Fibroblast of lung (primary cell): ENCODE measurements at regions not wholly inside any gene's neighbourhood (a gene's known extent, or its start where the extent isn't known, plus 50 kb on each side); places are given as distances from the start of the nearest gene placed in this dataset.

Experiments used
- DNase-seq, 2 donors: peaks; one replicate each; pipeline versions ENCODE4 v3.0.0 to v3.0.0-alpha.2; 2010; ENCODE audit warnings: low read depth in 2 of 2
- H2AFZ ChIP-seq: 2 replicates; pipeline ENCODE4 v1.5.1; 2012; ENCODE audit warnings: low read length, control low read depth, inconsistent platforms
- H3K27ac ChIP-seq: 2 replicates; pipeline ENCODE4 v1.5.1; 2011; ENCODE audit warnings: low read length, control low read depth; ENCODE audit not compliant: insufficient read depth
- H3K27me3 ChIP-seq: 2 replicates; pipeline ENCODE4 v1.5.1; 2011; ENCODE audit warnings: mild to moderate bottlenecking, low read length; ENCODE audit not compliant: control insufficient read depth, insufficient read depth
- H3K36me3 ChIP-seq: 2 replicates; pipeline ENCODE4 v1.5.1; 2011; ENCODE audit warnings: low read length; ENCODE audit not compliant: control insufficient read depth, insufficient read depth
- H3K4me1 ChIP-seq: 2 replicates; pipeline ENCODE4 v1.5.1; 2011; ENCODE audit warnings: low read length; ENCODE audit not compliant: control insufficient read depth, insufficient read depth; ENCODE audit errors: extremely low read depth
- H3K4me2 ChIP-seq: 2 replicates; pipeline ENCODE4 v1.5.1; 2011; ENCODE audit warnings: low read length, control low read depth; ENCODE audit not compliant: insufficient read depth; ENCODE audit errors: extremely low read depth
- H3K4me3 ChIP-seq, 4 experiments: fragments of 200-600 bp in 1 of 4; sonication (generic) in 1 of 4; replicated peaks in 1 of 4; 2 replicates each; pipeline ENCODE4 v1.5.1; 2011 to 2016; ENCODE audit warnings: low read length in 4 of 4, low read depth in 3 of 4, mild to moderate bottlenecking in 3 of 4, control low read depth in 2 of 4, inconsistent platforms in 1 of 4, mixed read lengths in 1 of 4; ENCODE audit not compliant: insufficient read depth in 1 of 4; ENCODE audit errors: control extremely low read depth in 1 of 4
- H3K79me2 ChIP-seq: 2 replicates; pipeline ENCODE4 v1.5.1; 2012; ENCODE audit warnings: mild to moderate bottlenecking, low read length, inconsistent platforms; ENCODE audit not compliant: control insufficient read depth, insufficient read depth
- H3K9ac ChIP-seq: 2 replicates; pipeline ENCODE4 v1.5.1; 2011; ENCODE audit warnings: mild to moderate bottlenecking, low read length, control low read depth; ENCODE audit not compliant: insufficient read depth
- H3K9me3 ChIP-seq: 2 replicates; pipeline ENCODE4 v1.5.1; 2012; ENCODE audit warnings: low read depth, low read length; ENCODE audit not compliant: control insufficient read depth, insufficient read depth
- H4K20me1 ChIP-seq: 2 replicates; pipeline ENCODE4 v1.5.1; 2011; ENCODE audit warnings: low read length; ENCODE audit not compliant: control insufficient read depth, insufficient read depth; ENCODE audit errors: extremely low read depth
- CTCF ChIP-seq, 2 donors: IDR thresholded peaks in 1 of 2; conservative IDR thresholded peaks in 1 of 2; 1 replicate in 1 of 2; 2 replicates in 1 of 2; pipeline ENCODE4 v1.5.1; 2011 to 2012; ENCODE audit warnings: low read length in 2 of 2, control low read depth in 1 of 2, inconsistent platforms in 1 of 2, low read depth in 1 of 2, mild to moderate bottlenecking in 1 of 2
- EZH2 ChIP-seq: IDR thresholded peaks from 2 replicates; pipeline ENCODE4 v1.5.1; 2012; ENCODE audit warnings: low read length, control low read depth, mild to moderate bottlenecking; ENCODE audit errors: missing control alignments

- H3K4me3 ChIP-seq, result no peak overlapping the region
- peak; percentile 38 to 62 for DNase-seq
- H3K4me2 ChIP-seq, result no peak overlapping the region
- H3K27me3 ChIP-seq, result peaks cover 7% of the 10 kb centered on the region
- no peaks in the 10 kb centered on the region for H3K36me3 ChIP-seq
- no peaks in the 10 kb centered on the region for H3K79me2 ChIP-seq
- TF ChIP-seq EZH2, result no peak
- peak; percentile 80 to 93 for TF ChIP-seq CTCF (conservative IDR thresholded peaks at IDR 0.05 in 1 of 2, IDR thresholded peaks at IDR 0.05 in 1 of 2; ENCODE audit: low read depth in 1 of 2, low read length in 2 of 2)
- no peaks in the 10 kb centered on the region for H3K4me1 ChIP-seq
- H3K9ac ChIP-seq, result no peak overlapping the region
- no peak overlapping the region for H3K27ac ChIP-seq
- no peaks in the 10 kb centered on the region for H4K20me1 ChIP-seq
- H3K9me3 ChIP-seq, result no peaks in the 10 kb centered on the region
- no peak overlapping the region for H2AFZ ChIP-seq
Measured at GRCh38 chr17:79391376-79392233, 219.2 kb downstream of the RBFOX3 start.

GRCh38 chr17:79389896-79390295 lies 221.0 kb downstream of the RBFOX3 start:
- Histone ChIP-seq H3K9me3 (no peaks in the 10 kb centered on the region), H3K9ac (no peak overlapping the region), H3K79me2 (no peaks in the 10 kb centered on the region), H3K4me2 (no peak overlapping the region), H3K27me3 (peaks cover 7% of the 10 kb centered on the region), H2AFZ (no peak overlapping the region), H4K20me1 (no peaks in the 10 kb centered on the region), H3K36me3 (no peaks in the 10 kb centered on the region), H3K4me3 (no peak overlapping the region), H3K4me1 (no peaks in the 10 kb centered on the region), H3K27ac (no peak overlapping the region)
- TF ChIP-seq CTCF (conservative IDR thresholded peaks at IDR 0.05 in 1 of 2, IDR thresholded peaks at IDR 0.05 in 1 of 2; ENCODE audit: low read depth in 1 of 2, low read length in 2 of 2), result no peak
- TF ChIP-seq EZH2, result no peak
- no peak for DNase-seq

- Histone ChIP-seq H3K4me1 (no peaks in the 10 kb centered on the region), H3K27ac (no peak overlapping the region), H4K20me1 (no peaks in the 10 kb centered on the region), H2AFZ (no peak overlapping the region), H3K36me3 (no peaks in the 10 kb centered on the region), H3K4me2 (no peak overlapping the region), H3K27me3 (peaks cover 7% of the 10 kb centered on the region), H3K9ac (no peak overlapping the region), H3K4me3 (no peak overlapping the region), H3K9me3 (no peaks in the 10 kb centered on the region), H3K79me2 (no peaks in the 10 kb centered on the region)
- peak; percentile 38 to 48 for TF ChIP-seq CTCF (conservative IDR thresholded peaks at IDR 0.05 in 1 of 2, IDR thresholded peaks at IDR 0.05 in 1 of 2; ENCODE audit: low read depth in 1 of 2, low read length in 2 of 2)
- TF ChIP-seq EZH2, result no peak
- DNase-seq, result peak; percentile 11 to 19
Measured at GRCh38 chr17:79388556-79389295, 222.1 kb downstream of the RBFOX3 start.
